Esophagus squamous epithelium (tissue), 4 donors: ENCODE measurements at regions not wholly inside any gene's neighbourhood (a gene's known extent, or its start where the extent isn't known, plus 50 kb on each side); places are given as distances from the start of the nearest gene placed in this dataset.

Experiments
- CTCF ChIP-seq, 6 experiments: fragments of 450-650 bp in 4 of 6; fragments of 200-600 bp in 2 of 6; sonication (generic) in 2 of 6; IDR thresholded peaks; one replicate each; pipeline ENCODE4 v1.5.1; 2016 to 2019; ENCODE audit warnings: antibody characterized with exemption in 6 of 6, mild to moderate bottlenecking in 4 of 6, moderate library complexity in 4 of 6
- POLR2A ChIP-seq, 4 donors: fragments of 450-650 bp; IDR thresholded peaks; one replicate each; pipeline ENCODE4 v1.6.1; 2017; ENCODE audit warnings: antibody characterized with exemption in 4 of 4, mild to moderate bottlenecking in 4 of 4, moderate library complexity in 3 of 4

DNA sequence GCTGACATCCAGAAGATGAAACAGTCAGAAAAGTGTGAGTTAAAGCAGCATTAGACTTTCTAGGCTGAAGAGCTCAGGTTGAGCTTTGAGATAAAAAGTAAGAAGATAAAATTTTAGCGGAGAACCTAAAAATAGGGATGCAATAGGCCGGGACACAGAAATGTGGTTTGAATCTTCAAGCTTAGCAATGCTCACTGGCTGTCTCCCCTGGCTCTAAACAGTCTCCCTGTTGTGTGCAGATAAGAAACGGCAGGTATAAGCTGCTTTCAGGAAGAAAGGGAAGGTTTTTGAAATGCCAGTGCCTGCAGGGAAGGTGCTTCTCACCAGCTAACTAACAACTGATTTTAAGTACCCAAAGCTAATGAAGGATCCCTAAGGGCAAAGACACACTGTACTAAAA is 718.7 kb upstream of the SGO1 start:
- no peak for TF ChIP-seq CTCF (IDR thresholded peaks at IDR 0.05)
- no peak for TF ChIP-seq POLR2A (IDR thresholded peaks at IDR 0.05)
